MM.1S (cell line): ENCODE measurements at regions not wholly inside any gene's neighbourhood (a gene's known extent, or its start where the extent isn't known, plus 50 kb on each side); places are given as distances from the start of the nearest gene placed in this dataset.

ENCODE experiments used
- EZH2 ChIP-seq: fragments of 300-600 bp; sonication (generic); optimal IDR thresholded peaks from 2 replicates; pipeline ENCODE3; 2017; ENCODE audit warnings: low read depth, mild to moderate bottlenecking, antibody characterized with exemption, low read length, mixed read lengths
- EZH2phosphoT487 ChIP-seq: fragments of 300-600 bp; sonication (generic); IDR thresholded peaks from 2 replicates; pipeline ENCODE4 v1.6.1; 2018; ENCODE audit warnings: antibody characterized with exemption, low read length
- TF ChIP-seq, protein P1 (sequence below): fragments of 300-600 bp; sonication (generic); IDR thresholded peaks from 2 replicates; pipeline ENCODE4 v1.5.1; 2016; ENCODE audit warnings: antibody characterized with exemption, low read length, mixed read lengths

DNA sequence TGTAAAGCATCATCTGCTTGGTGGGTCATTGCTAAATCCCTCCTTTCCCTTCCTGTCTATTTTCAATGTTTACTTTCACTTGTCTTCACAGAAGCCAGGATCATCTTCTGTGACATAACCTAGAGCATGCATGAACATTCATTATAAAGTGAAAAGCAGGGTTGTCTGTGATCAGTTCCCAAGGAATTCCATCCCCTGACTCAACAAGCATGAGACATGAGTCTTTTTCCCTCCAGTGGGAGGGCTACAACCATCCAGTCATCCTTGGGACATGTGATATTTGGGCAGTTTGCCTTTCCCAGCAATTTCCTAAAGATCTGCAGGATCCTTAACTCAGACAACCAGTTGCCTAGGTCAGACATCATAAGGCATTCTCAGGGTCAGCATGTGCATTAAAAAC, 166.3 kb upstream of the TMEM196 start:
- TF ChIP-seq, protein P1, sequence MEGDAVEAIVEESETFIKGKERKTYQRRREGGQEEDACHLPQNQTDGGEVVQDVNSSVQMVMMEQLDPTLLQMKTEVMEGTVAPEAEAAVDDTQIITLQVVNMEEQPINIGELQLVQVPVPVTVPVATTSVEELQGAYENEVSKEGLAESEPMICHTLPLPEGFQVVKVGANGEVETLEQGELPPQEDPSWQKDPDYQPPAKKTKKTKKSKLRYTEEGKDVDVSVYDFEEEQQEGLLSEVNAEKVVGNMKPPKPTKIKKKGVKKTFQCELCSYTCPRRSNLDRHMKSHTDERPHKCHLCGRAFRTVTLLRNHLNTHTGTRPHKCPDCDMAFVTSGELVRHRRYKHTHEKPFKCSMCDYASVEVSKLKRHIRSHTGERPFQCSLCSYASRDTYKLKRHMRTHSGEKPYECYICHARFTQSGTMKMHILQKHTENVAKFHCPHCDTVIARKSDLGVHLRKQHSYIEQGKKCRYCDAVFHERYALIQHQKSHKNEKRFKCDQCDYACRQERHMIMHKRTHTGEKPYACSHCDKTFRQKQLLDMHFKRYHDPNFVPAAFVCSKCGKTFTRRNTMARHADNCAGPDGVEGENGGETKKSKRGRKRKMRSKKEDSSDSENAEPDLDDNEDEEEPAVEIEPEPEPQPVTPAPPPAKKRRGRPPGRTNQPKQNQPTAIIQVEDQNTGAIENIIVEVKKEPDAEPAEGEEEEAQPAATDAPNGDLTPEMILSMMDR = no peak
- TF ChIP-seq EZH2 (no peak), EZH2phosphoT487 (no peak)
